Spleen (tissue), 11 donors: ENCODE measurements at regions not wholly inside any gene's neighbourhood (a gene's known extent, or its start where the extent isn't known, plus 50 kb on each side); places are given as distances from the start of the nearest gene placed in this dataset.

ENCODE experiments used
- DNase-seq: peaks from one replicate; pipeline ENCODE4 v3.0.0-alpha.2; 2020
- H3K27ac ChIP-seq, 8 donors: fragments of 200-600 bp; sonication (generic) in 7 of 8; 1 replicate in 4 of 8; 2 replicates in 4 of 8; pipeline versions ENCODE4 v1.5.0 to v1.8.0; 2016 to 2021; ENCODE audit warnings: inconsistent platforms in 4 of 8, mild to moderate bottlenecking in 4 of 8, moderate library complexity in 1 of 8
- H3K27me3 ChIP-seq, 7 donors: fragments of 200-600 bp; sonication (generic) in 6 of 7; replicated peaks in 1 of 7; 1 replicate in 4 of 7; 2 replicates in 3 of 7; pipeline versions ENCODE4 v1.5.0 to v1.8.0; 2016 to 2021; ENCODE audit warnings: inconsistent platforms in 3 of 7, mild to moderate bottlenecking in 1 of 7
- H3K36me3 ChIP-seq, 6 donors: fragments of 200-600 bp; sonication (generic) in 5 of 6; 1 replicate in 4 of 6; 2 replicates in 2 of 6; pipeline versions ENCODE4 v1.5.0 to v1.8.0; 2016 to 2021; ENCODE audit warnings: inconsistent platforms in 2 of 6
- H3K4me1 ChIP-seq, 6 donors: fragments of 200-600 bp; sonication (generic) in 5 of 6; 1 replicate in 3 of 6; 2 replicates in 3 of 6; pipeline versions ENCODE4 v1.5.0 to v1.8.0; 2016 to 2021; ENCODE audit warnings: inconsistent platforms in 3 of 6
- H3K4me3 ChIP-seq, 8 donors: fragments of 200-600 bp; sonication (generic) in 7 of 8; 1 replicate in 4 of 8; 2 replicates in 4 of 8; pipeline versions ENCODE4 v1.5.0 to v1.8.0; 2016 to 2021; ENCODE audit warnings: inconsistent platforms in 4 of 8, mild to moderate bottlenecking in 4 of 8, moderate library complexity in 2 of 8
- H3K9me3 ChIP-seq, 8 donors: fragments of 200-600 bp; sonication (generic) in 7 of 8; 1 replicate in 4 of 8; 2 replicates in 4 of 8; pipeline versions ENCODE4 v1.5.0 to v1.8.0; 2016 to 2021; ENCODE audit warnings: inconsistent platforms in 4 of 8
- POLR2A ChIP-seq, 3 donors: fragments of 450-650 bp; IDR thresholded peaks; one replicate each; pipeline ENCODE4 v1.5.1; 2017; ENCODE audit warnings: antibody characterized with exemption in 3 of 3, mild to moderate bottlenecking in 1 of 3
- POLR2AphosphoS5 ChIP-seq, 3 donors: sonication (generic); formaldehyde crosslinking; IDR thresholded peaks; one replicate each; pipeline ENCODE4 v1.5.1; 2017; ENCODE audit warnings: antibody characterized with exemption in 3 of 3
- WGBS, 5 donors: extraction: QIAGEN DNeasy Blood & Tissue Kit in 3 of 5; methylation state at CpG; one replicate each; pipeline versions ENCODE4 v1.1.5 to v1.1.7; 2013 to 2018; 5-methylcytosine and 5-hydroxymethylcytosine counted together
- intact Hi-C: fragments of 100-400 bp; cut with DNase I; formaldehyde crosslinking; loops from one replicate; pipeline ENCODE4 v1.15.0; 2023; ENCODE audit warnings: low total_unique reads
- TF ChIP-seq, protein P1 (sequence below), 11 experiments: fragments of 200-600 bp in 7 of 11; fragments of 450-650 bp in 4 of 11; sonication (generic) in 4 of 11; IDR thresholded peaks in 8 of 11; conservative IDR thresholded peaks in 3 of 11; 1 replicate in 7 of 11; 2 replicates in 4 of 11; pipeline versions ENCODE4 v1.4.0 to v1.8.0; 2016 to 2021; ENCODE audit warnings: antibody characterized with exemption in 11 of 11, inconsistent platforms in 4 of 11, mild to moderate bottlenecking in 1 of 11
- donor health status: healthy with polysubstance abuse.
- donor health status: DM: no; HTN: no; CAD: no; lungs with moderate emphysema.
- donor health status: DM: no; HTN: no; CAD: no.
- donor health status: Bipolar disorder and iron deficiency.
- donor health status: healthy.
- donor health status: DM: no; HTN: no; CAD: no.
- donor health status: DM: yes; HTN: yes; CAD: no.

GRCh38 chr9:4929917-4930316, 55.2 kb upstream of the JAK2 start:
- Histone ChIP-seq H3K27me3 (no peaks in the 10 kb centered on the region), H3K27ac (no peak overlapping the region), H3K4me1 (peaks cover 0 to 12% (median 1%) of the 10 kb centered on the region in 6 donors), H3K9me3 (no peaks in the 10 kb centered on the region), H3K4me3 (no peak overlapping the region), H3K36me3 (no peaks in the 10 kb centered on the region)
- TF ChIP-seq, protein P1, sequence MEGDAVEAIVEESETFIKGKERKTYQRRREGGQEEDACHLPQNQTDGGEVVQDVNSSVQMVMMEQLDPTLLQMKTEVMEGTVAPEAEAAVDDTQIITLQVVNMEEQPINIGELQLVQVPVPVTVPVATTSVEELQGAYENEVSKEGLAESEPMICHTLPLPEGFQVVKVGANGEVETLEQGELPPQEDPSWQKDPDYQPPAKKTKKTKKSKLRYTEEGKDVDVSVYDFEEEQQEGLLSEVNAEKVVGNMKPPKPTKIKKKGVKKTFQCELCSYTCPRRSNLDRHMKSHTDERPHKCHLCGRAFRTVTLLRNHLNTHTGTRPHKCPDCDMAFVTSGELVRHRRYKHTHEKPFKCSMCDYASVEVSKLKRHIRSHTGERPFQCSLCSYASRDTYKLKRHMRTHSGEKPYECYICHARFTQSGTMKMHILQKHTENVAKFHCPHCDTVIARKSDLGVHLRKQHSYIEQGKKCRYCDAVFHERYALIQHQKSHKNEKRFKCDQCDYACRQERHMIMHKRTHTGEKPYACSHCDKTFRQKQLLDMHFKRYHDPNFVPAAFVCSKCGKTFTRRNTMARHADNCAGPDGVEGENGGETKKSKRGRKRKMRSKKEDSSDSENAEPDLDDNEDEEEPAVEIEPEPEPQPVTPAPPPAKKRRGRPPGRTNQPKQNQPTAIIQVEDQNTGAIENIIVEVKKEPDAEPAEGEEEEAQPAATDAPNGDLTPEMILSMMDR (IDR thresholded peaks at IDR 0.05 in 8 of 11, conservative IDR thresholded peaks at IDR 0.05 in 3 of 11): no peak
- TF ChIP-seq POLR2A (IDR thresholded peaks at IDR 0.05) (no peak), POLR2AphosphoS5 (IDR thresholded peaks at IDR 0.05) (no peak)
- WGBS, 5 donors: 48 to 65% (median 55%) methylated on average over 2 of the region's 2 CpGs
- intact Hi-C loops: loop anchor here (10.0 kb wide), 2 partner anchors 55 to 165 kb away; partner anchors contain the start of gene JAK2
- DNase-seq: no peak

GRCh38 chr9:4932681-4933080, 52.4 kb upstream of the JAK2 start:
- no peaks in the 10 kb centered on the region for H3K27me3 ChIP-seq
- intact Hi-C loops: loop anchor here (10.0 kb wide), 1 partner anchor 52 kb away; the partner anchor contains the start of gene JAK2
- 93 to 100% (median 97%) methylated on average over 4 of the region's 4 CpGs for WGBS, 5 donors
- H3K36me3 ChIP-seq: no peaks in the 10 kb centered on the region
- no peak for DNase-seq
- H3K4me3 ChIP-seq: no peak overlapping the region
- no peaks in the 10 kb centered on the region for H3K9me3 ChIP-seq
- no peak overlapping the region for H3K27ac ChIP-seq
- H3K4me1 ChIP-seq: peaks cover 9 to 40% (median 24%) of the 10 kb centered on the region in 6 donors
- TF ChIP-seq POLR2A (IDR thresholded peaks at IDR 0.05) (no peak), POLR2AphosphoS5 (IDR thresholded peaks at IDR 0.05) (no peak)
- TF ChIP-seq, protein P1 (IDR thresholded peaks at IDR 0.05 in 8 of 11, conservative IDR thresholded peaks at IDR 0.05 in 3 of 11): no peak

DNA sequence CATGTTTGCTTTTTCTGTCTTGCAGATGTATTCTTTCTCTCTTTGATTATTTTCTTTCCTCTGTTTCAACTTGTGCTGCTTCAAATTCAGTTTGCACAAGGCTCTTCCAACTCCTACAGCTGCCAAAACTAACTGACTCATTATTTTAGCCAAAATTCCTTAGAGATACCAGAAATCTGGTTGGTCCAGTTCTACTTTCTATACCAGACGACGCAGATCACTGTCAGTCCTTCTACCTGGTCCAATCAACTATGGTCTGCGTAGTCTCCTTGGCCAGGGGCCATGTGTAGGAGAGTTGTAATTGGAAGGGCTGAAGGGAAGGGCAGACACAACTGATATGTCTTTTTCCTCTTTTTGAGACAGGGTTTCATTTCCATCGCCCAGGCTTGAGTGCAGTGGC, 51.9 kb upstream of the JAK2 start:
- no peak for DNase-seq
- Histone ChIP-seq H3K36me3 (no peaks in the 10 kb centered on the region), H3K27me3 (no peaks in the 10 kb centered on the region), H3K9me3 (no peaks in the 10 kb centered on the region), H3K4me3 (no peak overlapping the region), H3K27ac (no peak overlapping the region), H3K4me1 (peaks cover 9 to 45% (median 29%) of the 10 kb centered on the region in 6 donors)
- intact Hi-C loops: loop anchor here (10.0 kb wide), 1 partner anchor 52 kb away; the partner anchor contains the start of gene JAK2
- TF ChIP-seq POLR2A (IDR thresholded peaks at IDR 0.05) (no peak), POLR2AphosphoS5 (IDR thresholded peaks at IDR 0.05) (no peak)
- TF ChIP-seq, protein P1 (IDR thresholded peaks at IDR 0.05 in 8 of 11, conservative IDR thresholded peaks at IDR 0.05 in 3 of 11): no peak
- 84 to 91% (median 88%) methylated on average over 4 of the region's 4 CpGs for WGBS, 5 donors

GRCh38 chr9:4933861-4934260, 51.2 kb upstream of the JAK2 start:
- DNase-seq: no peak
- intact Hi-C loops: loop anchor here (10.0 kb wide), 1 partner anchor 51 kb away; the partner anchor contains the start of gene JAK2
- Histone ChIP-seq H3K9me3 (no peaks in the 10 kb centered on the region), H3K4me1 (peaks cover 14 to 52% (median 36%) of the 10 kb centered on the region in 6 donors), H3K27ac (no peak overlapping the region), H3K27me3 (no peaks in the 10 kb centered on the region), H3K36me3 (no peaks in the 10 kb centered on the region), H3K4me3 (no peak overlapping the region)
- 91 to 96% (median 95%) methylated on average over 2 of the region's 2 CpGs for WGBS, 5 donors
- TF ChIP-seq POLR2AphosphoS5 (IDR thresholded peaks at IDR 0.05) (no peak), POLR2A (IDR thresholded peaks at IDR 0.05) (no peak)
- TF ChIP-seq, protein P1 (IDR thresholded peaks at IDR 0.05 in 8 of 11, conservative IDR thresholded peaks at IDR 0.05 in 3 of 11): no peak
